ENCODE measurements at regions not wholly inside any gene's neighbourhood (a gene's known extent, or its start where the extent isn't known, plus 50 kb on each side); places are given as distances from the start of the nearest gene placed in this dataset.

GRCh38 chr5:104706600-104706999 is 1144.0 kb upstream of the NUDT12 start:
- no peak for TF ChIP-seq CTCF (IDR thresholded peaks at IDR 0.05; ENCODE audit: insufficient read depth, low read depth, low read length)
- no peak for TF ChIP-seq EZH2 (IDR thresholded peaks at IDR 0.05; ENCODE audit: insufficient read depth, low read length)

Measured in astrocyte (in vitro differentiated cells and primary cell).